Caco-2 (cell line): ENCODE measurements at regions not wholly inside any gene's neighbourhood (a gene's known extent, or its start where the extent isn't known, plus 50 kb on each side); places are given as distances from the start of the nearest gene placed in this dataset.

Source experiments
- BruUV-seq: library from RNA; stranded (reverse); fragments of 400-500 nt; replicated peaks from 2 replicates; lab custom pipeline; 2021; lab: Mats Ljungman, UMichigan
- CTCF ChIA-PET: fragments of 300-600 bp; sonication (Branson Sonifier 250); formaldehyde crosslinking; loops from one replicate; lab custom pipeline; 2022; ENCODE audit warnings: antibody characterized with exemption; lab: Charles Lee
- POLR2A ChIA-PET: fragments of 300-600 bp; sonication (Branson Sonifier 250); formaldehyde crosslinking; loops from one replicate; lab custom pipeline; 2022; ENCODE audit warnings: antibody characterized with exemption; lab: Charles Lee
- DNase-seq, 2 experiments: peaks; one replicate each; pipeline versions ENCODE4 v3.0.0 to v3.0.0-alpha.2; 2020 to 2022
- H3K27me3 ChIP-seq: replicated peaks from 2 replicates; pipeline ENCODE4 v1.6.0; 2011; ENCODE audit warnings: low read length; ENCODE audit not compliant: control insufficient read depth, insufficient read depth
- H3K36me3 ChIP-seq: 2 replicates; pipeline ENCODE4 v1.5.1; 2011; ENCODE audit warnings: low read length; ENCODE audit not compliant: control insufficient read depth, insufficient read depth
- H3K4me1 ChIP-seq: fragments of 250-450 bp; sonication (Bioruptor Pico); 2 replicates; pipeline ENCODE4 v1.5.1; 2020; ENCODE audit warnings: mild to moderate bottlenecking
- H3K4me3 ChIP-seq: 2 replicates; pipeline ENCODE4 v1.5.1; 2011; ENCODE audit warnings: low read depth, mild to moderate bottlenecking, control low read depth, low read length
- H3K9me3 ChIP-seq: fragments of 250-450 bp; sonication (Bioruptor Pico); 2 replicates; pipeline ENCODE4 v1.5.1; 2020; ENCODE audit warnings: mild to moderate bottlenecking, moderate library complexity
- H3K27ac Mint-ChIP-seq: one replicate; pipeline ENCODE4 v1.8.0; 2022; ENCODE audit warnings: mixed read lengths; ENCODE audit not compliant: unreplicated experiment
- H3K27me3 Mint-ChIP-seq: one replicate; pipeline ENCODE4 v1.8.0; 2022; ENCODE audit warnings: mixed read lengths; ENCODE audit not compliant: insufficient read depth, unreplicated experiment
- H3K36me3 Mint-ChIP-seq: one replicate; pipeline ENCODE4 v1.8.0; 2022; ENCODE audit warnings: mild to moderate bottlenecking, mixed read lengths; ENCODE audit not compliant: insufficient read depth, unreplicated experiment
- H3K4me1 Mint-ChIP-seq: one replicate; pipeline ENCODE4 v1.8.0; 2022; ENCODE audit warnings: low read depth, mixed read lengths; ENCODE audit not compliant: unreplicated experiment
- H3K4me3 Mint-ChIP-seq: one replicate; pipeline ENCODE4 v1.8.0; 2022; ENCODE audit warnings: mild to moderate bottlenecking, moderate library complexity, mixed read lengths; ENCODE audit not compliant: unreplicated experiment
- H3K9me3 Mint-ChIP-seq: one replicate; pipeline ENCODE4 v1.8.0; 2022; ENCODE audit warnings: mixed read lengths; ENCODE audit not compliant: unreplicated experiment
- intact Hi-C: fragments of 100-400 bp; cut with micrococcal nuclease; formaldehyde crosslinking; loops from one replicate; pipeline ENCODE4 v1.10.0; 2022; ENCODE audit not compliant: unreplicated experiment
- TF ChIP-seq, protein P1 (sequence below), 2 experiments: fragments of 200-600 bp in 1 of 2; IDR thresholded peaks; 1 replicate in 1 of 2; 2 replicates in 1 of 2; pipeline versions ENCODE4 v1.5.1 to v1.8.0; 2011 to 2022; ENCODE audit warnings: antibody characterized with exemption in 1 of 2, control low read depth in 1 of 2, inconsistent platforms in 1 of 2, low read depth in 1 of 2, low read length in 1 of 2, mild to moderate bottlenecking in 1 of 2, moderate library complexity in 1 of 2; ENCODE audit not compliant: insufficient read depth in 1 of 2, severe bottlenecking in 1 of 2, unreplicated experiment in 1 of 2

GRCh38 chr2:153308466-153308865 lies 170.1 kb downstream of the RPRM start:
- Mint-ChIP-seq H3K4me1 (no peaks in the 10 kb centered on the region), H3K27ac (no peak overlapping the region), H3K27me3 (no peaks in the 10 kb centered on the region), H3K4me3 (no peak overlapping the region), H3K36me3 (no peaks in the 10 kb centered on the region), H3K9me3 (no peaks in the 10 kb centered on the region)
- Histone ChIP-seq H3K9me3 (no peaks in the 10 kb centered on the region), H3K36me3 (no peaks in the 10 kb centered on the region), H3K4me1 (no peaks in the 10 kb centered on the region), H3K4me3 (no peak overlapping the region), H3K27me3 (no peaks in the 10 kb centered on the region)
- ChIA-PET CTCF (no interaction called here), POLR2A (no interaction called here)
- TF ChIP-seq, protein P1, sequence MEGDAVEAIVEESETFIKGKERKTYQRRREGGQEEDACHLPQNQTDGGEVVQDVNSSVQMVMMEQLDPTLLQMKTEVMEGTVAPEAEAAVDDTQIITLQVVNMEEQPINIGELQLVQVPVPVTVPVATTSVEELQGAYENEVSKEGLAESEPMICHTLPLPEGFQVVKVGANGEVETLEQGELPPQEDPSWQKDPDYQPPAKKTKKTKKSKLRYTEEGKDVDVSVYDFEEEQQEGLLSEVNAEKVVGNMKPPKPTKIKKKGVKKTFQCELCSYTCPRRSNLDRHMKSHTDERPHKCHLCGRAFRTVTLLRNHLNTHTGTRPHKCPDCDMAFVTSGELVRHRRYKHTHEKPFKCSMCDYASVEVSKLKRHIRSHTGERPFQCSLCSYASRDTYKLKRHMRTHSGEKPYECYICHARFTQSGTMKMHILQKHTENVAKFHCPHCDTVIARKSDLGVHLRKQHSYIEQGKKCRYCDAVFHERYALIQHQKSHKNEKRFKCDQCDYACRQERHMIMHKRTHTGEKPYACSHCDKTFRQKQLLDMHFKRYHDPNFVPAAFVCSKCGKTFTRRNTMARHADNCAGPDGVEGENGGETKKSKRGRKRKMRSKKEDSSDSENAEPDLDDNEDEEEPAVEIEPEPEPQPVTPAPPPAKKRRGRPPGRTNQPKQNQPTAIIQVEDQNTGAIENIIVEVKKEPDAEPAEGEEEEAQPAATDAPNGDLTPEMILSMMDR (IDR thresholded peaks at IDR 0.05; ENCODE audit: insufficient read depth in 1 of 2, low read depth in 1 of 2, low read length in 1 of 2, severe bottlenecking in 1 of 2, unreplicated experiment in 1 of 2) = no peak
- BruUV-seq = no TSS peak
- no peak for DNase-seq
- intact Hi-C loops = no loop called here

- no peak overlapping the region for H3K27ac Mint-ChIP-seq
- POLR2A ChIA-PET = no interaction called here
- BruUV-seq = no TSS peak
- no peaks in the 10 kb centered on the region for H3K27me3 Mint-ChIP-seq
- H3K9me3 Mint-ChIP-seq = no peaks in the 10 kb centered on the region
- no peaks in the 10 kb centered on the region for H3K27me3 ChIP-seq
- no peaks in the 10 kb centered on the region for H3K9me3 ChIP-seq
- intact Hi-C loops = no loop called here
- CTCF ChIA-PET = no interaction called here
- H3K36me3 ChIP-seq = no peaks in the 10 kb centered on the region
- no peak overlapping the region for H3K4me3 Mint-ChIP-seq
- H3K36me3 Mint-ChIP-seq = no peaks in the 10 kb centered on the region
- H3K4me1 ChIP-seq = no peaks in the 10 kb centered on the region
- no peaks in the 10 kb centered on the region for H3K4me1 Mint-ChIP-seq
- no peak overlapping the region for H3K4me3 ChIP-seq
- TF ChIP-seq, protein P1 (IDR thresholded peaks at IDR 0.05; ENCODE audit: insufficient read depth in 1 of 2, low read depth in 1 of 2, low read length in 1 of 2, severe bottlenecking in 1 of 2, unreplicated experiment in 1 of 2) = no peak
- DNase-seq = no peak
Observed at GRCh38 chr2:153307223-153307622, 171.3 kb downstream of the RPRM start.

GRCh38 chr2:153299809-153300208 lies 178.8 kb downstream of the RPRM start:
- H3K9me3 ChIP-seq = no peaks in the 10 kb centered on the region
- H3K4me1 ChIP-seq = no peaks in the 10 kb centered on the region
- no TSS peak for BruUV-seq
- no peak for DNase-seq
- H3K27me3 ChIP-seq = no peaks in the 10 kb centered on the region
- intact Hi-C loops = no loop called here
- Mint-ChIP-seq H3K4me1 (no peaks in the 10 kb centered on the region), H3K27ac (no peak overlapping the region), H3K4me3 (no peak overlapping the region), H3K9me3 (no peaks in the 10 kb centered on the region), H3K36me3 (no peaks in the 10 kb centered on the region), H3K27me3 (no peaks in the 10 kb centered on the region)
- POLR2A ChIA-PET = no interaction called here
- TF ChIP-seq, protein P1 (IDR thresholded peaks at IDR 0.05; ENCODE audit: insufficient read depth in 1 of 2, low read depth in 1 of 2, low read length in 1 of 2, severe bottlenecking in 1 of 2, unreplicated experiment in 1 of 2) = no peak
- no peak overlapping the region for H3K4me3 ChIP-seq
- H3K36me3 ChIP-seq = no peaks in the 10 kb centered on the region
- CTCF ChIA-PET = no interaction called here
